SK-N-SH (cell line): ENCODE measurements at regions not wholly inside any gene's neighbourhood (a gene's known extent, or its start where the extent isn't known, plus 50 kb on each side); places are given as distances from the start of the nearest gene placed in this dataset.
A peak's percentile ranks its signal among the peaks of the same experiment; 100 is the strongest.

ENCODE experiments used
- CTCF ChIA-PET: fragments of 300-600, 350-600 bp; formaldehyde crosslinking; extraction: SDS; loops from one replicate; lab custom pipeline; 2021; lab: Yijun Ruan, JAX
- POLR2A ChIA-PET: fragments of 350-600 bp; sonication (Branson Sonifier 250); formaldehyde crosslinking; extraction: SDS; loops from one replicate; lab custom pipeline; 2020; ENCODE audit warnings: antibody characterized with exemption, inconsistent platforms; lab: Yijun Ruan, JAX
- DNase-seq: peaks from one replicate; pipeline ENCODE4 v3.0.0; 2012
- H2AFZ ChIP-seq: fragments of 200-600 bp; sonication (generic); 2 replicates; pipeline ENCODE4 v1.8.1; 2016; ENCODE audit warnings: antibody characterized with exemption, mild to moderate bottlenecking, low read depth
- H3F3A ChIP-seq: fragments of 200-600 bp; sonication (generic); replicated peaks from 2 replicates; pipeline ENCODE3; 2016; ENCODE audit warnings: antibody characterized with exemption, mild to moderate bottlenecking; ENCODE audit not compliant: insufficient read depth
- H3K27ac ChIP-seq, 2 experiments: fragments of 200-500 bp in 1 of 2; fragments of 200-600 bp in 1 of 2; sonication (Bioruptor generic) in 1 of 2; sonication (generic), shearing (Covaris generic) in 1 of 2; 2 replicates each; pipeline versions ENCODE4 v1.5.1 to v1.6.1; 2014 to 2016; ENCODE audit warnings: low read depth in 2 of 2, inconsistent platforms in 1 of 2, low read length in 1 of 2, mild to moderate bottlenecking in 1 of 2, mixed read lengths in 1 of 2
- H3K27me3 ChIP-seq: fragments of 200-600 bp; sonication (generic), shearing (Covaris generic); 2 replicates; pipeline ENCODE4 v1.6.1; 2016; ENCODE audit warnings: mixed run types; ENCODE audit not compliant: insufficient read depth
- H3K36me3 ChIP-seq, 2 experiments: fragments of 200-500 bp in 1 of 2; fragments of 200-600 bp in 1 of 2; sonication (Bioruptor generic) in 1 of 2; sonication (generic) in 1 of 2; replicated peaks in 1 of 2; 2 replicates each; pipeline versions ENCODE3 to v1.5.1; 2014 to 2016; ENCODE audit warnings: low read length in 1 of 2, mild to moderate bottlenecking in 1 of 2; ENCODE audit not compliant: insufficient read depth in 2 of 2, control insufficient read depth in 1 of 2
- H3K4me1 ChIP-seq, 2 experiments: fragments of 200-500 bp in 1 of 2; fragments of 200-600 bp in 1 of 2; sonication (Bioruptor generic) in 1 of 2; sonication (generic), shearing (Covaris generic) in 1 of 2; 2 replicates each; pipeline versions ENCODE4 v1.5.1 to v1.6.1; 2014 to 2016; ENCODE audit warnings: low read depth in 1 of 2, low read length in 1 of 2, mixed run types in 1 of 2; ENCODE audit not compliant: insufficient read depth in 2 of 2, control insufficient read depth in 1 of 2
- H3K4me2 ChIP-seq: fragments of 200-600 bp; sonication (generic), shearing (Covaris generic); 2 replicates; pipeline ENCODE4 v1.6.1; 2017; ENCODE audit warnings: mixed run types
- H3K4me3 ChIP-seq, 2 experiments: fragments of 200-500 bp in 1 of 2; fragments of 200-600 bp in 1 of 2; sonication (Bioruptor generic) in 1 of 2; sonication (generic), shearing (Covaris generic) in 1 of 2; 2 replicates each; pipeline versions ENCODE4 v1.5.1 to v1.8.1; 2014 to 2016; ENCODE audit warnings: low read depth in 2 of 2, inconsistent platforms in 1 of 2, low read length in 1 of 2, mild to moderate bottlenecking in 1 of 2, mixed read lengths in 1 of 2, moderate library complexity in 1 of 2
- H3K79me2 ChIP-seq: fragments of 200-600 bp; sonication (generic); 2 replicates; pipeline ENCODE4 v1.8.1; 2017; ENCODE audit warnings: mild to moderate bottlenecking; ENCODE audit not compliant: insufficient read depth
- H3K9ac ChIP-seq: fragments of 200-600 bp; sonication (generic); 2 replicates; pipeline ENCODE4 v1.6.1; 2017; ENCODE audit warnings: mixed run types
- H3K9me2 ChIP-seq: fragments of 200-600 bp; sonication (generic); 2 replicates; pipeline ENCODE4 v1.6.1; 2017; ENCODE audit warnings: mixed run types
- H3K9me3 ChIP-seq: fragments of 200-600 bp; sonication (generic); 2 replicates; pipeline ENCODE4 v1.6.1; 2017; ENCODE audit warnings: mixed run types, mild to moderate bottlenecking, moderate library complexity
- H4K20me1 ChIP-seq: fragments of 200-600 bp; sonication (generic); 2 replicates; pipeline ENCODE4 v1.6.1; 2017; ENCODE audit warnings: mild to moderate bottlenecking, mixed run types; ENCODE audit not compliant: insufficient read depth
- CTCF ChIP-seq: fragments of 200-600 bp; sonication (generic); IDR thresholded peaks from 2 replicates; pipeline ENCODE4 v1.6.1; 2017; ENCODE audit warnings: antibody characterized with exemption, mild to moderate bottlenecking, moderate library complexity
- ELF1 ChIP-seq: IDR thresholded peaks from 2 replicates; pipeline ENCODE4 v1.4.0; 2012
- EZH2phosphoT487 ChIP-seq: fragments of 200-600 bp; sonication (generic); IDR thresholded peaks from 2 replicates; pipeline ENCODE4 v1.6.1; 2017; ENCODE audit warnings: low read depth, mixed run types, mild to moderate bottlenecking, antibody characterized with exemption, moderate library complexity, borderline replicate concordance
- FOSL2 ChIP-seq: IDR thresholded peaks from 2 replicates; pipeline ENCODE4 v1.4.0; 2012; ENCODE audit warnings: low read depth, mild to moderate bottlenecking, moderate library complexity, borderline replicate concordance
- FOXJ3 ChIP-seq: sonication (generic); formaldehyde crosslinking; IDR thresholded peaks from 2 replicates; pipeline ENCODE4 v1.5.1; 2020; ENCODE audit warnings: mild to moderate bottlenecking, missing genetic modification reagents
- FOXM1 ChIP-seq: IDR thresholded peaks from 2 replicates; pipeline ENCODE4 v1.4.0; 2012; ENCODE audit warnings: low read depth, mild to moderate bottlenecking
- GABPA ChIP-seq: IDR thresholded peaks from 2 replicates; pipeline ENCODE4 v1.4.0; 2012; ENCODE audit warnings: low read depth, mild to moderate bottlenecking
- GATA2 ChIP-seq: sonication (generic); formaldehyde crosslinking; IDR thresholded peaks from 2 replicates; pipeline ENCODE4 v1.5.0; 2020; ENCODE audit warnings: mild to moderate bottlenecking, missing genetic modification reagents
- MXI1 ChIP-seq: IDR thresholded peaks from 2 replicates; pipeline ENCODE4 v1.6.1; 2012; ENCODE audit warnings: mild to moderate bottlenecking, low read depth, low read length, improper control_type of control experiment
- NFIC ChIP-seq: IDR thresholded peaks from 2 replicates; pipeline ENCODE4 v1.4.0; 2012; ENCODE audit warnings: borderline replicate concordance
- NRF1 ChIP-seq: IDR thresholded peaks from 2 replicates; pipeline ENCODE4 v1.6.1; 2012; ENCODE audit warnings: low read depth, mild to moderate bottlenecking, low read length
- POLR2AphosphoS5 ChIP-seq: IDR thresholded peaks from 2 replicates; pipeline ENCODE4 v1.6.1; 2012; ENCODE audit warnings: low read depth, low read length
- REST ChIP-seq: IDR thresholded peaks from 2 replicates; pipeline ENCODE4 v1.6.1; 2012; ENCODE audit warnings: mild to moderate bottlenecking, low read depth, low read length, moderate library complexity
- RFX5 ChIP-seq: IDR thresholded peaks from 2 replicates; pipeline ENCODE4 v1.6.1; 2012; ENCODE audit warnings: mild to moderate bottlenecking, improper control_type of control experiment, low read length
- RXRA ChIP-seq: IDR thresholded peaks from 2 replicates; pipeline ENCODE4 v1.4.0; 2012; ENCODE audit warnings: low read depth, mild to moderate bottlenecking, borderline replicate concordance
- SMC3 ChIP-seq: IDR thresholded peaks from 2 replicates; pipeline ENCODE4 v1.6.1; 2012; ENCODE audit warnings: low read depth, low read length, improper control_type of control experiment
- TAF1 ChIP-seq: IDR thresholded peaks from 2 replicates; pipeline ENCODE4 v1.6.1; 2012; ENCODE audit warnings: low read depth, mild to moderate bottlenecking, low read length, moderate library complexity, borderline replicate concordance
- TCF12 ChIP-seq: IDR thresholded peaks from 2 replicates; pipeline ENCODE4 v1.4.0; 2012
- TEAD4 ChIP-seq: IDR thresholded peaks from 2 replicates; pipeline ENCODE4 v1.4.0; 2012; ENCODE audit warnings: mild to moderate bottlenecking, borderline replicate concordance; ENCODE audit not compliant: insufficient read depth
- USF1 ChIP-seq: IDR thresholded peaks from 2 replicates; pipeline ENCODE4 v1.4.0; 2012; ENCODE audit warnings: low read depth, borderline replicate concordance
- WGBS: methylation state at CpG from one replicate; pipeline ENCODE4 v1.1.6; 2017; ENCODE audit warnings: low lambda C conversion rate; 5-methylcytosine and 5-hydroxymethylcytosine counted together
- TF ChIP-seq, protein P1 (sequence below): IDR thresholded peaks from 2 replicates; pipeline ENCODE4 v1.4.0; 2012; ENCODE audit warnings: low read depth

DNA sequence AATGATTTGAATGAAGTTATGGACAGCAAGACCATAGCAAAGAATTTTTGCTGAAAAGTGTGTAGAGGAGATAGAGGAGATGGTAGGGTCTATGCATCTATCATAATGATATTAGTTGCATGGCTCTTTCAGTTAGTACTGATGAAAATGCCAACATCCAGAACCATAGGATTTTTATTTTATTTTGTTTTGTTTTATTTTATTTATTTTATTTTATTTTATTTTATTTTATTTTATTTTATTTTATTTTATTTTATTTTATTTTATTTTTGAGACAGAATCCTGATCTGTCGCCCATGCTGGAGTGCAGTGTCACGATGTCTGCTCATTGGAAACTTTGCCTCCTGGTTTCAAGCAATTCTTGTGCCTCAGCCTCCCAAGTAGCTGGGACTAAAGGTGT is 1021.1 kb upstream of the ZEB2 start (continued):
- TF ChIP-seq MXI1 (no peak), RFX5 (no peak)
- TF ChIP-seq, all 33 proteins: peak for 0

- POLR2A ChIA-PET: no interaction called here
- H3F3A ChIP-seq: no peaks in the 10 kb centered on the region
- H3K36me3 ChIP-seq: no peaks in the 10 kb centered on the region
- no peak overlapping the region for H3K4me3 ChIP-seq
- no peak overlapping the region for H3K27ac ChIP-seq
- WGBS: 80% methylated on average over 5 of the region's 5 CpGs
- TF ChIP-seq FOSL2 (no peak), USF1 (no peak), RXRA (no peak), EZH2phosphoT487 (no peak), TCF12 (no peak), NFIC (no peak), FOXJ3 (no peak), ELF1 (no peak), CTCF (no peak), SMC3 (no peak), GATA2 (no peak), MXI1 (no peak), FOXM1 (no peak), REST (no peak), POLR2AphosphoS5 (no peak), NRF1 (no peak), TAF1 (no peak), TEAD4 (no peak), GABPA (no peak)
- TF ChIP-seq, protein P1, sequence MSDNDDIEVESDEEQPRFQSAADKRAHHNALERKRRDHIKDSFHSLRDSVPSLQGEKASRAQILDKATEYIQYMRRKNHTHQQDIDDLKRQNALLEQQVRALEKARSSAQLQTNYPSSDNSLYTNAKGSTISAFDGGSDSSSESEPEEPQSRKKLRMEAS: no peak
- no peaks in the 10 kb centered on the region for H3K9me2 ChIP-seq
- no peaks in the 10 kb centered on the region for H3K79me2 ChIP-seq
- H3K4me1 ChIP-seq: no peaks in the 10 kb centered on the region
- no peak for DNase-seq
- no peaks in the 10 kb centered on the region for H3K9me3 ChIP-seq
- CTCF ChIA-PET: no interaction called here
- no peak overlapping the region for H3K4me2 ChIP-seq
- H3K27me3 ChIP-seq: no peaks in the 10 kb centered on the region
- H4K20me1 ChIP-seq: no peaks in the 10 kb centered on the region
- no peak overlapping the region for H3K9ac ChIP-seq
- peak overlapping the region; percentile 55; the same call in 1 of the 2 replicates for H2AFZ ChIP-seq
These were observed 1018.9 kb upstream of the ZEB2 start for GRCh38 chr2:145538661-145539350.
